Peyer's patch (tissue), 4 donors: ENCODE measurements at regions not wholly inside any gene's neighbourhood (a gene's known extent, or its start where the extent isn't known, plus 50 kb on each side); places are given as distances from the start of the nearest gene placed in this dataset.

Source experiments
- POLR2A ChIP-seq, 2 donors: fragments of 450-650 bp; IDR thresholded peaks; one replicate each; pipeline ENCODE4 v1.5.1; 2017; ENCODE audit warnings: antibody characterized with exemption in 2 of 2, mild to moderate bottlenecking in 2 of 2, moderate library complexity in 2 of 2
- TF ChIP-seq, protein P1 (sequence below), 6 experiments: fragments of 450-650 bp in 4 of 6; fragments of 200-600 bp in 2 of 6; sonication (generic) in 1 of 6; IDR thresholded peaks; one replicate each; pipeline ENCODE4 v1.5.1; 2017 to 2019; ENCODE audit warnings: antibody characterized with exemption in 6 of 6, mild to moderate bottlenecking in 3 of 6, moderate library complexity in 1 of 6

DNA sequence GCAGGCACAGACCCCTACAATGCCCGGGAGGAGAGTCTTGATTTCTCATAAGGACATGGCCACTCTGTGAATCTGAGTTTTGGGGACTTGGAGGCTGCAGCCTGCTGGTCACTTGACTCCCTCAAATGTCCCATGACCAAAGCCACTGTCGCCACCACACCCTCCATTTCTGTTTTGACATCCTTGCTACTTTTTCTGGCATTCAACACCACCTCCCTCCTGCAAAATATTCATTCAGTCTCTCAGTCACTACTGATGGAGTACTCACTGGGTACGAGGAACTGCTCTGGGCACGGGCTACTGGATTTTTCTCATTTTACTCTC, 208.6 kb upstream of the HAAO start:
- TF ChIP-seq, protein P1, sequence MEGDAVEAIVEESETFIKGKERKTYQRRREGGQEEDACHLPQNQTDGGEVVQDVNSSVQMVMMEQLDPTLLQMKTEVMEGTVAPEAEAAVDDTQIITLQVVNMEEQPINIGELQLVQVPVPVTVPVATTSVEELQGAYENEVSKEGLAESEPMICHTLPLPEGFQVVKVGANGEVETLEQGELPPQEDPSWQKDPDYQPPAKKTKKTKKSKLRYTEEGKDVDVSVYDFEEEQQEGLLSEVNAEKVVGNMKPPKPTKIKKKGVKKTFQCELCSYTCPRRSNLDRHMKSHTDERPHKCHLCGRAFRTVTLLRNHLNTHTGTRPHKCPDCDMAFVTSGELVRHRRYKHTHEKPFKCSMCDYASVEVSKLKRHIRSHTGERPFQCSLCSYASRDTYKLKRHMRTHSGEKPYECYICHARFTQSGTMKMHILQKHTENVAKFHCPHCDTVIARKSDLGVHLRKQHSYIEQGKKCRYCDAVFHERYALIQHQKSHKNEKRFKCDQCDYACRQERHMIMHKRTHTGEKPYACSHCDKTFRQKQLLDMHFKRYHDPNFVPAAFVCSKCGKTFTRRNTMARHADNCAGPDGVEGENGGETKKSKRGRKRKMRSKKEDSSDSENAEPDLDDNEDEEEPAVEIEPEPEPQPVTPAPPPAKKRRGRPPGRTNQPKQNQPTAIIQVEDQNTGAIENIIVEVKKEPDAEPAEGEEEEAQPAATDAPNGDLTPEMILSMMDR (IDR thresholded peaks at IDR 0.05) = no peak
- no peak for TF ChIP-seq POLR2A (IDR thresholded peaks at IDR 0.05)
